NCI-H128 (cell line): ENCODE measurements at regions not wholly inside any gene's neighbourhood (a gene's known extent, or its start where the extent isn't known, plus 50 kb on each side); places are given as distances from the start of the nearest gene placed in this dataset.
"Not testable (repeated sequence)": the region's sequence is repeated elsewhere in the genome, so short reads cannot be mapped to it uniquely, and the experiment has no call there.

ENCODE experiments used
- DNase-seq: peaks from one replicate; lab custom pipeline; 2025; ENCODE audit not compliant: unreplicated experiment; lab: John Stamatoyannopoulos, UW

DNA sequence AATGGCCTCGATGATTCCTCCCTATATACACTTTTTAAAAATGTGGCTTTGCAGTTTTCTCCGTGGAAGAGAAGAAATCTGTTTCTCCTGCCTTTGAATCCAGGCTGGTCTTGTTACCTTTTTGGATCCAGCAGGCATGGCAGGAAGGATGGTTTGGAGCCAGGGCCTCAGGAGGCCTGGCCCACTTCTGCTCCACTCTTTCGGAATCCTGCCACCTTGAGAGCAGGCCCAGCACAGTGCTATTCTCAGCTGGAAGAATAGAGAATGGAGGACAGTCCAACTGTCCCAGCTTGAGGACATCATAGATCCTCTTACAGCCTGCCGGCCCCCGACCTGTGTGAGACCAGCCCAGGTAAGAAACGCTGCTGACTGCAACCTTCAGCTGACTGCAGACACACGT is 421.5 kb downstream of the FUT8 start:
- no peak for DNase-seq

DNA sequence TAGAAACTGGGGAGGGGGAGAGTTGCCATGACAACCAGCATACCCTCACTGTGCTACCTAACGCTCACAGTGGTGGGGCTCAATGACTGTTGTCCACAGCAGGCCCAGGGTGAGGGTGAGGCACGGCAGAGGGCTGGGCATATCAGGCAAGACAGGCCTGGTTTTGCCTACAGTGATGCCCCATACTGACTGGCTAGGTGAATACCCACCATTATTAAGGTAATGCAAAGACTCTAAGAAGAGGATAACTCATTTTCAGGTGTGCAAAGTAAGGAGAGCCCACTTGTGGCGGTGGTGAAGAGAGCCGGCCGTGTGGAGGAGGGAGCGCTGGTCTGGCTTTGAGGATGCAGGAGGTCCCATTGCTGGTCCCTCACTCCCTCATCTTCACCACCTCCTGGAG is 422.3 kb downstream of the FUT8 start:
- DNase-seq: no peak

DNA sequence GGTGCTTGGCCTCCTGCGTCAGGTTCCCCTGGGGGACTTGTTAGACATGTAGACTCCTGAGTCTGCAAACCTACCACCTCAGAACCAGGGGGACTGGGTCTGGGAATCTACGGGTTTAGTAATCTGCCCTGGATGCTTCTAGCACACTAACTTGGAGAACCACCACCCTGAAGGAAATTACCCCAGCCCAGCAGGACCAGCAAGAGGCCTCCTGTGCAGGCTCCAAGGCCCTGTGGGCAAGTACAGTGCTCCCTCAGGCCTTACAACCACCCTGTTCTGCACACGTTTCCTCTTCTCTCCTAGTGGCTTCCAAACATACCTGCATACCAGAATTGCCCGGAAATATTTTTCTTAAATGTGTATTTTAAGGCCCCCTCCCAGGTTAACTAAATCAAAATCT is 423.0 kb downstream of the FUT8 start:
- DNase-seq: no peak

DNA sequence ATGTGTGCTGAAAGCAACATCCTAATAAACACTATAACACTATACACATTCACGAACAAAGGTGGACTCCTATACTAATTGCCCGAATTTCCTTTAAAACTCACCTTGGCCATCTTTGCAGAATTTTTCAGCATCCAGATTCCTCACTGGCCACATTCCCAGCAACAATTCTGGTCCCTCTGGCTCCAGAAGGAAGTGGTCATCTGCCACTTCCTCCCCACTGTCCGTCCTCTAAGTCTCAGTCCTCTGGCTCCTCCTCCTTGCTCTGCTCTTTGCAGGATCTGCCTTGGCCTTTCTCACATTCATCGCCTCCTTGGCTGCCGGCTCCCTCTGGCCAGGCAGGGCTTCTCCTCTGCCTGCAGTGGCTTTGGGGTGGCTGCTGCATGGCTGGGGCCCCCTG is 426.0 kb downstream of the FUT8 start:
- no peak for DNase-seq

DNA sequence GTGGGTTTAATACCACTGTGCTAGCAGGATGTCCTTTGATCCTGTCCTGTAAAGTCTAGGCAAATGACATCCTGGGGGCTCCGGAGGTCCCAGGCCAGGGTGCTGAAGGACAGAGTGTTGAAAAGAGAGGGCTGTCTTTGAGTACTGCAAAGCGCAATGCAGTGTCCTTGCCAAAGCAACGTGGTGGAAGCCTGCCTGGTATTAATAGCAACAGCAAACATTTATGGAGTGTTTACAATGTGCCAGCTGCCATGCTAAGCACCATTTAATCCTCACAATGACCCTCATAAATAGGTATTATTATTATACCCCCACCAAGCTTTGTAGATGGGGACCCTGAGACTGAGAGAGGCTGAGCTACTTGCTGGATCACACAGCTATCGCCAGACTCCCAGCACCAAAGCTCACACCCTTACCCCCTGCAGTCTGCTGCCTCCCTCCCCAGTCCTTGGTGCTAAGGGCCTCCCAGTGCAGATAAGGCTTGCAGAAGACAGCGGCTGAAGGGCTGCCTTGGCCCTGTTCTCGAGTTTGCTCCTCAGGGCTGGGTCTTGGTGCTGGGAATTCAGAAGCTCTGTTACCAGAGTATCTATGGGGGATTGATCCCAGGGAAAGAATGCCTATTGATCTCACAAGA is 427.7 kb downstream of the FUT8 start:
- peak; percentile 55 for DNase-seq

DNA sequence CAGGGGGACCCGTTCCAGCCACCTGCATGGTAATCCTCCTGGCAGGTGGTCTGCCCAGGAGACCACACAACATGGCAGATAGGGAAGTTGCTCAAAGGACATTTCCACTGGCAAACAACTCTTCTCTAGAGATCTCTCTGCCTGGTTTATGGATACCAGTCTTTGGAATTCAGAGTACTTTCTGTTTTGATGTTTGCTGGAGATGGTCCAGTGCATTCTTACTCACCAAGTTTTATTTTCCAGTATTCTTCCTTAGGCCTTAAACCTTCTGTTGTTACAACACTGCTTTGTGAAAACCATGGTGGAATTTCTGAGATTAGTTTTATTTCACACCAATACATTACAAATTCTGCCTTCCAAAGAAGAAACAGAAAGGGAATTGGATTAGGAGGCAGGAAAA is 428.3 kb downstream of the FUT8 start:
- DNase-seq: no peak

DNA sequence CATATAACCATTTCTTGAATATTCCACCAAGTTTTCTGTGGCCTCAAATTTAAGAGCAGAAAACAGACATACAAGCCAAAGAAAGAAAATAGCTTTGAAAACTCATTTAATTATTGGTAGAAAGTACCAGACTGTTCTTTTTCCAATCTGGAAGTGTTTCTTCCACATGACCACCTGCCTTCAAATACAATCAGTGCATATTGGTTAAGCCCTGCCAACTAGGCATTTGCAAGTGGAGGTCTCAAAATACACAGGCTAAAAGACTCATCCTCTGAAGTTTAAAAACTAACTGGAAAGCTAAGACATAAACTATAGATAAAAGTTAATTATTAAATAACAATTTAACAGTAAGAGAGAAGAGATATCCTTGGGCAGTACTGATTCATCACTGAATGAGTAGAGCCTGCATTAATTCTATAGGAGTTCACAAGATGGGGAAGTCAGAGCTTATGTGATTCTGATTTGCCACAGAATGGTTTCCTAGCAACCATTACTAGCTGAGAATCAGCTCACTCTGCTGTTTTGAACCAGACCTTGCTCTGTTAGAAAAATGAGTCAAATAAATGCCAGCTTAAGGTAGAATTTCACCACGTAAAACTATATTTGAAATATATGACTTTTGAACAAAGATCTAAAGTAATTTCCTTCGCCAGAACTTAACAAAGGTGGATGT is 433.8 kb downstream of the FUT8 start:
- DNase-seq: no peak

DNA sequence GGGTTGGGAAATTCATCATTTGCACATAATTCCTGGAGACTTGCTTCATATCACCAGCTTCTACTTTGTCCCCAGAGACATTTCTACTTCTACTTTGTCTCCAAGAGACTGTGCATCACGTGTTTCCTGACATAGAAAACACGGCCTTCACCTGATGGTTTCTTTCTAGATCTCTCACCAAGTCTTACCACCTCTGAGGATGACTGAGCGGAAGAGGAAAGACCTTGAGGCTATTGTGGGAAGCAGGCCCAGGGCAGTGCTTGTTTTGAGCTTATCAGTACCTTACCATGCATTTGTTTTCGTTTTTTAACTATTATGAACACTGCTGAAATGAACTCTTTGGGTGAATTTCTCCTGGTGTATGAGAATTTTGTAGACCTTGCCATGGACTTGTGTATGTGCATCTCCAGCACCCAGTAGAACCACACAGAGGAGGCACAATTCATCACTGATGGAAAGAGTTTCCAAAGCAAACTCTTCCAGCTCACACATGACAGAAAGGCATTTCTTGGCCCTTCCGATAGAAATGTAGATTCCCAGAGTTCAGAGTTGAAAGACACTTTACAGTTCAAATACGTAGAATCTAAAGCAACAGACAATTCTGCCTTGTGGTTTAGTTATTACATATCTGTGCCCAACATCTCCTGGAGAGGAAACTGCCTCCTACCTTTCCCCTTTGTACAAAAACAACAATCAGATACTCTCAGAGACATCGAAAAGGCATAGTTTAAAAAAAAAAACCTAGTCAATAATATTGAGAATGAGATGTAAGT is 434.7 kb downstream of the FUT8 start:
- no peak for DNase-seq

DNA sequence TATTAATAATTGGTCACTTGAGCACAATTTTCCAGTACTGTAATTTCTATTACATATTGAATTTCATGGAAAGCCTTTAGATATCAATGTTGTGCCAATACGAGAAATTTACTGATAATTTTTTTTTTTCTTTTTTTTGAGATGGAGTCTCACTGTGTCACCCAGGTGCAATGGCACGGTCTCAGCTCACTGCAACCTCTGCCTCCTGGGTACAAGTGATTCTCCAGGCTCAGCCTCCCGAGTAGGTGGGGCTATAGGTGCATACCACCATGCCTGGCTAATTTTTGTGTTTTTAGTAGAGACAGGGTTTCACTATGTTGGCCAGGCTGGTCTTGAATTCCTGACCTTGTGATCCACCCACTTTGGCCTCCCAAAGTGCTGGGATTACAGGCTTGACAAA is 435.4 kb downstream of the FUT8 start:
- DNase-seq: not testable (repeated sequence)

DNA sequence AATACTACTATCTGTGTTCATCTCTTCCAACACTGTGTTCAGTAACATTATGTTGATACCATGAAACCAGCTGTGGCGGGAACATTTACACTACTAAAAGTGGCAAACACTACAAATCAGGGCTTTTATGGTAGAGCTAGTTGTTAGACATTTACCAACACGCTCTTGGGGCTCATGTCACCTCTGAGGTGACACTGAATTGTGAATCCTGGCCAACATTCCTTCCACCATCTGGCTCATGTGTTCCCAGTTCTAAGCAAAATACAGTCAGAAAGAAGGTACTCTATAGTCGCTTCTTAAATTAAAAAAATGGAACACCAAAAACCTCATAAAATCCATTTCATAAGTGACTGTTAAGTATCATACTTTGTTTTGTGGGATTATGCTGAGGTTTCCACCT is 436.6 kb downstream of the FUT8 start:
- no peak for DNase-seq

DNA sequence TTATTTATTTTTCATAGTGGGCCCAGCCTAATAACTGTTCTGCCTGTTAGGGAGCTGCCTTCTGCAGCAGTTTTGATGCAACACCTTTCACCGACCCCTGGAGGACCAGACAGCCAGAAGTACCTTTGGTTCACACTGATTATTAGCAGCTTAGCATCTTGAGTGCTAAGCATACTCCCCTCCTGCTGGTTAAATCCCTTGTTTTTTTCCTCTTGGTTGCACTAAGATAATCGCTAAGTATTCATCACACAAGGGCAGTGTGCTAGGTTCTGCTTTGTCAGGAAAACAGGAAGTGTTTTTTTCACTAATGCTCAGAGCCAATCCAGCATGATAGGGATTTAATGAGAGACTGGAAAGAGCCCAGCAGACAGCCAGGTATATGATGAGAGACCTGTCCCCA is 437.0 kb downstream of the FUT8 start:
- DNase-seq: no peak

DNA sequence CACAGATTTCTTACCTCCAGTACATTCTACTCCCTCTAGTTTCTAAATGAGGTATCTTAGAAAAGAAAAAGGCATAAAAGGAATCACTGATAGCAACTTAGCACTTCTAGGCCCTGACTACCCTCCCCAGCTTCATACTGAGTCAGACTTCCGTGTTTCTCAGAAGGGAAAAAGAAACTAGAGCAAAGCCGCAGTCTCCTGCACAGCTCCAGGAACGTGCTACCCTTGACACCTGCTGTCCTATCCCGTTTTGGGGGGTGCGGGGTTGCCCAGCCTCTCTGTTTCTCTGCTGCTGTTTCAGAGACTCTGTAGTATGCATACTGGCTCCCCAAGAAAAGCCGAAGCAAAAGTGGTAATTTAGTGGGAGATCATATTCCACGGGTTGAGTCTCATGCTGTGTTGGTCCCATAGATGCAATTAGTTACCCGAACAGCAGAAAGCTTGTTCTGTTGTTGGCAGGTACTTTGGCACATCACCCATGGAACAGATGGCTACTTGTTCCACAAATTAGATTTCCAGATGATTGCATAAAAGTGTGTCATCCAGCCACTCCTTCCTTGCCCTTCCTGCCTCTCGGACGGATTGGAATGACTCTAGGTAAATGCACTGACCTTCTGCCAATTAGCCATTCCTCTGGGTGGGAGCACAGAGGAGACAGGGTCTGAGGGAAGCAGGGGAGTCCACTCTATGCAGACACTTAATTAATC is 438.1 kb downstream of the FUT8 start:
- peak; percentile 51 for DNase-seq

DNA sequence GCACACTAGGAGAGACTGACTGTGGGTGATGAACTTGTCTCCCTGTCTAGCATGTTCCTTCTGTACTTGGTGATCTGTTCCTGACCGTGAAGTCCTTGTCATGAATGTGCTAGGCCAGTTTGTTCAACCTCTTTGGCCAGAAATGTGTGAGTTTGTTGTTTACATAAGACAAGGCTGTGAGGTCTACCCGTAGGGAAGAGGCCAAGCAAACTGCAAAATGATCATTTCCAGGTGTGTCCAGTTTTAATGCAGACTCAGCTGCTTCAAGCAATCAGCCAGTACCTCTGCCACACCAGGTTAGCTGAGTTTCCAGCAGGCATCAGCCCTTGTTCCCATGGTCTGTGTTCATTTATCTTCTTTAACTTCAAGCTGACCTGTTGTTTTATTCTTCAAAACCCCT is 440.2 kb downstream of the FUT8 start:
- no peak for DNase-seq

DNA sequence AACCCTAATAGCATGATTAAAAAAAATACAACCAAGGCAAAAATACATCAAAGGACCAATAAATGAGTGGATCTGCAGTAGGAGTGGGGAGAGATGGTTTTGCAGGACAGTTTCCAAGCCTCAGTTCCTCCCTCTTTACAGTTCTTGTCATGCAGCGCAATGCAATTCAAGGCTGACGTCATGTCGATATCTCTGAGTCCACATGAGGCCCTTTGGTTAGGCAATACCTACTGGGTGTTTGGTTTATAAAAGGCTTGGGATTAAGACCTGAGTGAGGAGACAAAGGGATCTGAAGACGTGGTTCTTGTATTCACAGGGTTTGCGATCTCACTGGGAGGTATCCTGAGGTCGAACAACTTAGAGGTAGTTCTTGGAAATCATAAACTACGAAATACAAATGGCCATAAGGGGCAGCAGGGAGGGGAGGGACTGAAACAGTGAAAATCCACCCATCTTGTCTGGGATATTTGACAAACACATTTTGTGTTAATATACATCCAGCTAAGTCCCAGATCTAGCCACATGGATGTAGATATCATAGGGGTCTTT is 441.0 kb downstream of the FUT8 start:
- no peak for DNase-seq

DNA sequence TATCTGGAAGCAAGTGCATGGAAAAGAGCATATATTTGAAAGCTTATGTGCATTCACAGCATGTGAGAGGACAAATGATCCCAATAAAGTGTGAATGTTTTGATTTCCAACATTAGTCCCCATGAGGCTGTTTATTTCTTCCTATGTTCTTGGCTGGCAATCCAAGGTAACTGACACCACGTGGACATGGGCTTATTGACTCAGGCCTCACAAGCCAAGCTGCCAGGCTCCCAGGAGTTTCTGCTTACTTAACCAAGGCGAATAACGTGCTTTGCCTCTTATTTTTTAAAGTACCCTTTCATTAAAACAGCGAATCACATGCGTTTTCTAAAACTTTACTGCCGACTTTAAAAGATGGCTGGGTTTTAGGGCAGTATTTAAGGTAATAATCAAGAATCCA is 441.7 kb downstream of the FUT8 start:
- no peak for DNase-seq

DNA sequence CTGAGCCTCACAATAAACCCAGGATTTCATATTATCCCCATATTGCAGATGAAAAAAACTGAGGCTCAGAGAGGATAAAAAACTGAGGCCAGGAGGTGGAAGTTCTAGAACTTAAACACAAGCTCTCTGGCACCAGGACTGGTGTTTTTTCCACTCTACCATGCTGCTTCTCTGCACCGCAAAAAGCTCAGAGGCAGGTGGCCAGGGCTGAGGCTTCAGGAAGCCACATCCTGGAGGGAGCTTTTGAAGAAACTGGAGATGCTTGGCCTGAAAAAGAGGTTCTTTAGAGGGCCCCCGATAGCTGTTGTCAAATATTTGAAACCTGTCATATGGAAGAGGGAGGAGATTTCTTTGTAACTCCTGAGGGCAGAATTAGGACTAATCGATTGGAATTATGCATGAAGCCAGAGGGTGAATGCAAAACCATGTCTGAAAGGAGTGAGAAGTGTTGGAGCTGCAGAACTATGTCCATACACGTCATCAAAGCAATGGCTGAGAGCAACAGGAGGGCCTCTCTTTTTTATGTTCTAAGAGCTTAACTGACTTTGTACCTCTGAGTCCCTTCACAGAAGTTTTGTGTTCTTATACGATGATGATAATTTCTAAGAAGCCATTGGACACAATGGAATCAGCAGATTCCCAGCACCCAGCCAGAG is 448.6 kb downstream of the FUT8 start:
- no peak for DNase-seq

DNA sequence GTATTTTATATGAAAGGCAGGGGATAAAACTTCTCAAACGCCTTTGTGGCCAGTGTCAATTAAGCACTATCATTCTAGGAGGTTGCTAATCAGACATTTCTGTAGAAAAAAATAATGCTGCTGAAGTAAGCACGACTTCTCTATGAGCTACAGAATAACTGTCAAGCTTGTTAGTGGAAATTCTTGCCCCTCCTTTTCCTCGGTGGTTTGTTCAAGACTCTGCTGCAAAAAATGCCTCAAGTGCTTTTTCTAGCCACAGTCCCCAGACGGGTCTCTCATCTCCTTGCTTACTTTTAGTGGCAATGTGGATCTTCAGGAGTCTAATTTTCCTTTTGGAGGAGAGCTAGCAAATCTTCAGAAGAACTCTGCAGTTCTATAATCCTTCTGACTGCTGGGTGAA is 452.0 kb downstream of the FUT8 start:
- no peak for DNase-seq

DNA sequence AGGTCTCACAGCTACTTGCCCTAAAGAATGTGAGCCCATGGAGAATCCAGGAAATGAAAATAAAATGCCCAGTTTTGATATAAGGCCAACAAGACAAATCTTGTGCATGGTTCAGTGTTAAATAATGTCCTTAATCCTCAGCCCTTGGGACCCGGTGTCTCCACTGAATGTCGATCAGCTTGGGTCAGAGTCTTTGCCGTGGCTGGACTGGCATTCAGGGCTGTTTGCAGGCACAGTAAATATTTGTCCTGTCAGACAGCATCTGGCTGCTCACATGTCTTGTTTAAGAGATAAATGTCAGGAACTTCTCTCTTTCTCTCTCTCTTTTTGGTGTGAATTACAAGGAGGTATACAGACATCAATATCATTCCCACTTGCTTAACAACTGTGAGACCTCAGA is 452.5 kb downstream of the FUT8 start:
- DNase-seq: no peak

DNA sequence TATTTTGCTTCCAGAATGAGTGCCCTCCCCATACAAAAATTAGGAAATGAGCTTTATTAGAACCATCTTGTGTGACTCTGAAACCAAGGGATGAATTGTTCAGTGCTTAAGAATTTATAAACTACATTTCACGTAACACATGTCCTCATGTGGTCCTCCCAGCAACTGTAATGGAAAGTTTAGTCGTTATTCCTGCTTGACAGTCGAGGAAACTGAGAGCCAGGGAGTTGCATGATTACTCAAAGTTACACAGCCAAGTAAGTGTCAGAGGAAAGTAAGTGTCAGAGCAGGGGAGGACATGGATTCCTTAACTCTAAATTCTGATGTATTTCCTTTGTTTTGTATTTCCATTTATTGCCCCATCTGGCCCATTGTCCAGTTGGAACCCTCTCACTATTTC is 453.9 kb downstream of the FUT8 start:
- DNase-seq: no peak

DNA sequence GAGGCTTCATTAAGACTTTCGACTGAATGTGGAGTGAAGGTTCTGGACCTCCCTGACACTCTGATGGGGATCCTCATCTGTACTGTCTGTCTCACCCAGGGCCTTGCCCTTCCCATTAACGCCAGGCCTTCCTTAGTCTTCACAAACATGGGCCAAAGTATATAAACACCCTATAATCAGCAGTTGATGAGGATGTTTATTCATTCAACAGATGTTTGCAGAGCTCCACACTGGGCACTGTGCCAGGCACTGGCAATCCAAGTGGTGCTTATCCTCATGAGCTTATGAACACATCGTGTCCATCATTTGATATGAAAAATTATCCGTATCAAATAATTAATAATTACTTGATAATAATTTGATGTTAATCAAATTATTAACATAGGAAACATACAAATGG is 454.4 kb downstream of the FUT8 start:
- no peak for DNase-seq

DNA sequence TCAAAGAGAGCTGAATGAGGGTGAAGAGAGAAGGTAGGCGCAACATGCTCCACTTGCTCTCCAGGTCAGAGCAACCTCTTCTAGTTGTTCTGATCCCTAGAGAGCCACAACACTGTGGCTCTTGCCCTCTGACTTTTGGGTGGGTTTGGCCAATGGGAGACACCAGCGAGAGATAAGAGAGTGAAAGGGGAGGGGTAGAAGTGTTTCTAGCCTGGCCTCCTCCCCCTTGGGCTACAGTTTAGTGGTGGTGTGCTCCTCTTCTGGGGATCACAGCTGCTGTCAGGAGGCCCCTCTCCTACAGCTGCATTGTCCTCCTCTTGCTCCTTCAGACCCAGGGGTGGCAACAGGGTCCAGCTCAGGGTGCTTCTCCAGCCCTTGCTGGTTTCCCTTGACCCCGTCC is 454.8 kb downstream of the FUT8 start:
- DNase-seq: no peak
